GM21786 (cell line): ENCODE measurements at regions not wholly inside any gene's neighbourhood (a gene's known extent, or its start where the extent isn't known, plus 50 kb on each side); places are given as distances from the start of the nearest gene placed in this dataset.
"Not testable (repeated sequence)": the region's sequence is repeated elsewhere in the genome, so short reads cannot be mapped to it uniquely, and the experiment has no call there.

Source experiments
- ATAC-seq: cut with Tn5 transposase; IDR thresholded peaks from one replicate; pipeline ENCODE4 v1.9.1; 2021; ENCODE audit not compliant: unreplicated experiment

DNA sequence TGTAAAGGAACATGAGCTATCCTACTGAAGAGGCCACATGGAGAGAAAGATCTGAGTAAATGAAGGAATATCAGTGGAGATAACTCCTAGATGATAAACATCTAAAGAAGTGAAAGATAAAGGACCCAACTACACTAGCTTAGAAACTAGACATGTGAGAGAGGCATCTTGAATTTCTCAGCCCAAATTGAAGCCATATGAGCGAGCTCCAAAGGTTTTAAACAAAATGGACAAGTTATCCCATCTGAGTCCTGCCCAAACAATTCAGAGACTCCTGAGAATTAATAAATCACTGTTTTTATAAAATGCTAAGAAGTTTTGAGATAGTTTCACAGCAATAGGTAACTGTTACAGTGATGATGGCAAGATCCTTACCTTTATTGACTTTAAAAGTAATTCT is 438.9 kb downstream of the NAV3 start:
- no peak for ATAC-seq

DNA sequence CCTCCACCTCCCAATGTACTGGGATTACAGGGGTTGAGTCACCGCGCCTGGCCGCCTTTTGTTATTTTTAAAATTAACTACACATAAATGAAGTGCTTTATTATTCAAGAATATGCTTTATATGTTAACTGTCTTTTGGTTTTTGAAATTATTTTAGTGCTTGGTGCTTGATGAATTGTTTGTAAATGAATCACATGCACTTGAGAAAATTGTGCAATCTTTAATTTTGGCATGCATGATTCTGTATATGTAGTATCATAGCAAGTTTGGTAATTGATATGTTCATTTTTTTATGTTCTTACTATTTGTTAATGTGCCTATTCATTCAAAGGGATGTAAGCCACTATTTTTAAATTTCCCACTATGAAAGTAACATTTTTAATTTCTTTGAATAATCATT is 440.9 kb downstream of the NAV3 start:
- no peak for ATAC-seq

DNA sequence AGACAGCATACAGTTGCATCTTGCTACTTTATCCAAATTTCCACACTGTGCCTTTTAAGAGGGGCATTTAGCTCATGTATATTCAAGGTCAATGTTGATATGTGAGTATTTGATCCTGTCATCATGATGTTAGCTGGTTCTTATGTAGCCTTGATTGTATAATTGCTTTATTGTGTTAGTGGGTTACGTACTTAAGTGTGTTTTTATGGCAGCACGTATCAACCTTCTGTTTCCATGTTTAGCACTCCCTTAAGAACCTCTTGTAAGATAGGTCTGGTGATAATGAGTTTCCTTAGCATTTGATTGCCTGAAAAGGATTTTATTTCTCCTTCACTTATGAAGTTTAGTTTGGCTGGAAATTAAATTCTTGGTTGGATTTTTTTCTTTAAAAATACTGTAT is 445.2 kb downstream of the NAV3 start:
- ATAC-seq, result no peak

DNA sequence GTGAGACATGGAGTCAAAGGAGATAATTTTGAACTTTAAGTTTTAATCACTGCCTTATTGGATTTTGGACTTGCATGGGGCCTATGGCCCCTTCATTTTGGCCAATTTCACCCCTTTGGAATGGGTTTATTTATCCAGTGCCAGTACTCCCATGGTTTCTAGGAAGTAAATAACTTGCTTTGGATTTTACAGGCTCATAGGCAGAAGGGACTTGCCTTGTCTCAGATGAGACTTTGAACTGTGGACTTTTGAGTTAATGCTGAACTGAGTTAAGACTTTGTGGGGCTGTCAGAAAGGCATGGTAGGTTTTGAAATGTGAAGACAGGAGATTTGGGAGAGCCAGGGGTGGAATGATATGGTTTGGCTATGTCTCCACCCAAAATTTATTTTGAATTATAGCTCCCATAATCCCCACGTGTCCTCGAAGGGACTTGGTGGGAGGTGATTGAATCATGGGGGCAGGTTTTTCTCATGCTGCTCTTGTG is 448.1 kb downstream of the NAV3 start:
- no peak for ATAC-seq

DNA sequence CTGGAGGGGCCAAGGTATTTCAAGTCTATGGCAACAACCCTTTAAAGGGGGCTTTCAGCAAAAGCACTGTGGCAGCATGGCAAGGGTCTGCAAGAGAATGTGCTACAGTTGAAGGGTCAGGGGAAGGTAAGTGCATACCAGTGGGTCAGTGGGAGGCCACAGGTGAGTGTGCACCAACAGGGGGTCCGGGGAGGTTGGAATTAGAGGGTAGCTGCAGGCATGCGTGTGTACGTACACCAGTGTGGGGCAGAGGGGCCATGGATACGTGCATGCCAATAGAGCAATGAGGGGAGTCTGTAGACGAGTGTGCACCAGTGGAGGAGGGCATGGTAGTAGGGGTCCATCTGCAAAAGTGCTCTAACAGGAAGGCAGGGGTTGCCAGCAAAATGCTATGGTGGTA is 448.9 kb downstream of the NAV3 start:
- ATAC-seq, result no peak

DNA sequence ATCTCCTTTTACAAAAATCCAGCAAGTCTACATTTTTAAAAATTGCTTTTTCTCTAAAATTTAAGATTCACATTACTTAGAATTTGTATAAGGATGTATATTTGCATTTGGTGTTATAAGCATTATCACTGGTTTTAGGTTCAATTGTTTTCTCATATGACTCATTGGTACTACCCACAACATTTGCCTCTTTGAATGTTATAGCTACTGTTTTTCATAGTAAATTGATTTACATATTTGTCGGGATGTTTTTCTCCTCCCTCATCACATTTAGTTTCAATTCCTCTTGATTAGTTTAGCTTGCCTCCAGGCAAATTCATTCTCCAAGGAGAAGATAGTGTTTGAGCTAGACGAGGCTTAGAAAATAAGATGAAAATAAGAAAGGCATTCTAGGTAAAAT is 450.4 kb downstream of the NAV3 start:
- not testable (repeated sequence) for ATAC-seq

DNA sequence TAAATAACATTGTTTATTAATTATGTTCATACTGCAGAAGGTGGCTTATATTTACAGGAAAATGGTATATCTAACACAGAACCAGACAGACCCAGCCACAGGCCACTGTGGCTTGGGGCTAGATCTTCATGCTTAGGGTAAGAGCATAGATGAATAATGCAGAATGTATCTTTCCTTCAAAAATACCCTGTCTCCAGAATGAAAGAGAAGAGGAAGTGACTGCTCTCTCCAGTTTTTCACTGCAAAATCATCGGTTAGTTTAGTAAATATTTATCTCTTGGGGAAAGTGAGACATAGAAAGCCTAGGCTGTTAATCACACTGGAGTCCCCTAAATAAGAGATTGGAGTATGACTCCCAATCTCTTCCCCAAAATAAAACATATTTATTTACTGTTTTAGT is 453.7 kb downstream of the NAV3 start:
- no peak for ATAC-seq

DNA sequence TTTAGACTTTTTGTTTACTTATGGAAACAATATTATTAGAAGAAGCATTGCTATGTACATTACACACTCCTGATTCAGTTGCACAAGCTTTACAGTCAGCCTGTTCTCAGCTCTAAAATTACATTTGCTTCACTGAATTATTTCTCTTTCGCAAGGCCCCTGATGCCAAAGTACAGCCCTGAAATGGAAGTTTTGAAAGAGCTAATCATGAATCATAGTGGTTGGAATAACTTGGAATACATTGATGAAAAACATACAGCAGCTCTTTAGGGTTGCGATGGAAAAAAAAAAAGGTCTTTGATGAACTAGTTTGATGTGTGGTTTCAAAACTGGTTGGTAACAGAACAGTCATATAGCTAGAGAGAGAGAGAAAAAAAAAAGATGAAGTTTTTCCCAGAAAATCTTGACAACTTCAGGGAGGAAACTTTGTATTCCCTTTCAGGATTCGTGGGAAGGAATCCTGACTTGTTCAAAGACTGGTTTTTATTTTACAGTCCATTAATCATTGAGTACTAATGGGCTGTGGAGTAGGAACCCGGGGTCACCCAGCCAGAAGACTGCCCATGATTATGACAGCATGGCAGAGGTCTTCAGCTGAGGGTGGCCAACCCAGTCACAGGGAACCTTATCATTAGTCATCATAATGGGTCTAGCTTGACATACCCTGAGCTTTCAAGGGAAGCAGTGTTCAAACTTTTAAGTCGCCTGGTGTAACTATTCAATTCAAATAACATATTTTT is 460.1 kb downstream of the NAV3 start:
- ATAC-seq, result no peak

DNA sequence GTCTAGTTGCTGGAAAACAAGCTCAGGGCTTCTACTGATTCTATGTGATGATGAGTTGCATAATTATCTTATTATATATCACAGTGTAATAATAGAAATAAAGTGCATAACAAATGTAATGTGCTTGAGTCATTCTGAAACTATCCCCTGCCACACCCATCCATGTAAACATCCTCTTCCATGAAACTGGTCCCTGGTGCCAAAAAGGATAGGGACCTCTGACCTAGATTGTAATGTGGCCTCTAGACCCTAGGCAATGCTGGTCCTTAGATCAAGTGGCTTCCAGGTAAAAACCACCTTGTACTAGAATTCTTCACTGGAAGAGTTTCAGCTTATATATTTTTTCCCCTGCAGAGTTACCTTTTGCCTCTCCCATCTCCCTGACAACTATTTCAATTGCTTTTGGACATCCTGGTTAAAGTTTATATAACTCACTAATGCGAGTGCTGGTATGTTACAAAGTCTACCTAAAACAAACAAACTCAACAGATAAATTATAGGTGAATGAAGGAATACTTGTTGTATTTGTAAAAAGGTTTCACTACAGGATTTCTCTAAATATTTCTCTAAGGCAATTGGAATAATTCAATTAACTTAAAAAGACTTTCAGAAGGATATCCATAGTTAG is 462.5 kb downstream of the NAV3 start:
- ATAC-seq, result no peak

DNA sequence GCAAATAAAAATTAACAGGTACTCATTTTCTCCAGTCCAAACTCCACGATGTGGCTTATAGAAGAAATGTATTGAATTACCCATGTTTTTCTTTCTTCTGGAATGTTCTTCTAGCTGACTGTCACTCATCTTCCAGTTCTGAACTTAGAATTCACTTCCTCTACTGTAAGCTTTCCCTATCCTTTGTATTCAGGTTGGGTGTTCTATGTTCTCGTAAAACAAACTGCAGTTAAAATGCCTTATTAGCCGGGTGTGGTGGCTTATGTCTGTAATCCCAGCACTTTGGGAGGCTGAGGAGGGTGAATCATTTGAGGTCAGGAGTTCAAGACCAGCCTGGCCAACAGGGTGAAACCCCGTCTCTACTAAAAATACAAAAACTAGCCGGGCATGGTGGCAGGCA is 470.6 kb downstream of the NAV3 start:
- ATAC-seq, result not testable (repeated sequence)

DNA sequence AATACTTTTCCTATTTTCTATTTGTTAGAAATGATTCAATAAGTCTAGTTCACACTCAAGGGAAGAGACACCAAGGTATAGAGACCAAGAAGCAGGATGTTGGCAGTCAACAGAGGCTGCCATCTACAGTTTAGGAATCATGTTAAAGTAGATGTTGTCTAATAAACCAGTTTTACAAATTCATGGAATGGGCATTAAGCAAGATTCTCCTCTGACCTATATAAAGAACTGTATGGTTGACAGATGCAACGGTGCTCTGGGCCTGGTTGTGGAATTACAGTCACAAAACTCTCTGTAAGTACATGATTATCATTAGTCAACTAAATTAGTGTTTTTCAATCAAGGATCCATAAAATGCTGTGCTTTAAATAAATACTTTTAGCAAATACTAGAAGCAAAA is 475.1 kb downstream of the NAV3 start:
- ATAC-seq, result no peak

DNA sequence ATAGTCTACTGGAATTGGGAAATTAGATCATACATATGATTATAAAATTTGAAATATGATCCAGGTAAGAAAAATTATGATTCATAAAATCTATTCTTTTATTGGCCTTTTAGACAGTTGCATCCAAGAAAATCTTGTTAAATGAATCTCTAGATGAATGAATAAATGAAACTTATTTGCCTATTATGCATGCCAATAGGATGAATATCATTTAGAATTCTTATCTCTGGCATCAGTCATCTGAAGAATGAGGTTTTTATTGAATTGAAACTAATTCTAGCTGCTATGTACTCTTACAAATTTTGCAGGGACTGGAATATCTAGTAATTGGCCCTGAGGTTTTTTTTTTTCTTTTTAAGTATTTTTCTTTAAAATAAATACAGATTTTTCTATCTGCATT is 475.5 kb downstream of the NAV3 start:
- no peak for ATAC-seq

DNA sequence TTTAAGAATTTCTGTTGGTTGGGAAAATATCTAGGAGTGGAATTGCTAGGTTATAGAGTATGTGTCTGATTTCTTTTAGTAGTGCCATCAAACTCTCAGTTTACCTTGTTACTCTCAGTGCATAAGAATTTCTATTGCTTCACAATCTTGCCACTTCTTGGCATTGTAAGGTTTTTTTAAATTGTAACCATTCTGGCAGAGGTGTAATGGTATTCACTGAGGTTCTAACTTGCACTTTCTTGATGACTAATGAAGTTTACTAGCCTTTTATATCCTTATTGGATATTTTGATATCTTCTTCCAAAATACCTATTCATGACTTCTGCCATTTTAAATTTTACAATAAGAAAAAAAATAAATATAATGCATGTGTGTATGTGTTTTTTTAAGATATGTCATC is 478.0 kb downstream of the NAV3 start:
- ATAC-seq, result no peak

DNA sequence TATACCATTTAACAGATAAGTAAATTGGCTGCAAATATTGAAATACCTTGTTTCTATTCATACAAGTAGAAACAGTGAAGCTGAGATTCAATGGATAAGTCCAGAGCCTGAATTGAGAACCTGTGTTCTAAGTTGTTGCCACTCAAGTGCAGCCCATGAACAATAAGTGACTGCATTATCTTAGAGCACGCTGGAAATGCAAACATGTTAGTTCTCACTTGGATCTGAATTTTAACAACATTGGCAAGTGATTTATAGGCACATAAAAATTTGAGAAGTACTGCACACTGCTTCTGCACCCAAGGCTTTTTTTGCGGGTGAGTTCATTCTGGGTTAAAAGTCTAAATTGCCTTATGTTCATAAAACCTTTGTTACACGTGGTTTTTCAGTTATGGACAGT is 484.3 kb downstream of the NAV3 start:
- no peak for ATAC-seq

DNA sequence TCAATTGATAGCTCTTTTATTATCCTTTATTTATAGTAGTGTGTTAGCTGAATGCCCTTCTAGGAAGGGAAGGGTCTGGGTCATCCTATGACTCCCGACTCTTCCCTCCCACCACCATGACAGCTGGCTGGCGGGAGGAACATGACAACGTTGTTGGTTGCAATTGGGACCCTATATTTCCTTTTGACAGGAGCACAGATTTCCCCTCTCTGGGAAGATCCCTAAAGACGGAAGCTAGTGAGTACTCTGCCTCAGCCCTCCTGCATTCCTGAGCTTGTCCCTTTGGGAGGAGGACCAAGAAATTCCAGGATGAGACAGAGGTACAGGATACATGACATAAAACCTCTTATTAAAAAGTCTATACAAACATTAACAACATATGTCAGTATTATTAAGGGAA is 485.4 kb downstream of the NAV3 start:
- no peak for ATAC-seq

DNA sequence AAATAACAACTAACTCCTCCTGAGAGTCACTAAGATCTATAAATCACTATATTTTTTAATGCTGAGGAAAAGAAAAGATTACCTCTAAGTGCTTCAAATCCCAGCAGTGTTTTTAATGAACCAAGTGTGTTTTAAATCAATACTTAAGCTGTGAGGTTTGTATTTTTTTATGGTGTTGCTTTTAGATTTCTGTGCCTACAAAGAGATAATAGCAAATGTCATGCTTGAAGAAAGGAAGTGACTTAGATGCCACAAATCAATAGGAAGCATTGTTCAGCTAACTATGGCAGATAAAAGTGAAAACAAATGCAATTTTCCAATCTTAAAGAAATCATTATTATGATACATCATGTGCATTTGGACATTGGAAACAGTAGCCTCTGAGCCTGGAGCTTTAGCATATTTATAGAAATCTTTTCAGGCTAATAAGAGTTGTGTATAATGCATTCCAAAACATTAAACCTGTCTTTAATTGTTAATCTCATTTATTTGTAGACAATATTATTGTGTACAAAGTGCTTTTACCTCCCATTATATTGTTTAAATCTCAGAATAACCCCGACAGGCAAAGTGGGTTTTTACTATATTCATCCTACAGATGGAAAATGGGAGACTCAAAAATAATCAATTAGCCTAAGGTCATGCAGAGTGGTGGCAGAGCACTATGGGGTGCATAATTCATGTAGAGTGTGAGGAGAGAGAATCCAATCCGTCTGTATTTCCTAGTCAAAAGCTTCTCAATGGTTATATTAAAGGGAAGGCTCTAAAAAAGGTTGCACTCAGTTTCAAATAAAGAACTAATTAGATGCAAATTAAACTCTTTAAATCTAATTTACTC is 486.2 kb downstream of the NAV3 start:
- ATAC-seq, result no peak

DNA sequence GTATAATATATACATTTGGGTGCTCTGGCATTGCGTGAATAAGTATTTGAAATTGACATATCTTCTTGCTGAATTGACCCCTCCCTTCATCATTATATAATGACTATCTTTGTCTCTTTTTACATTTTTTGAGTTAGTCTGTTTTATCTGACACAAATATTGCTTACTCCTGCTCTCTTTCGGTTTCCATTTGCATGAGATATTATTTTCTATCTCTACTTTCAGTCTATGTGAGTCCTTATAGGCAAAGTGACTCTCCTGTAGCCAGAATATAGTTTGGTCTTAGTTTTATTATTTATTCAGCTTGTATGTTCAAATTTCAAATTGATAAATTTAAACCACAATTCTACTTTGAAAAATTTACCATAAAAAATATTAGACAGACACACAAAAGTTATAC is 491.0 kb downstream of the NAV3 start:
- ATAC-seq, result no peak

DNA sequence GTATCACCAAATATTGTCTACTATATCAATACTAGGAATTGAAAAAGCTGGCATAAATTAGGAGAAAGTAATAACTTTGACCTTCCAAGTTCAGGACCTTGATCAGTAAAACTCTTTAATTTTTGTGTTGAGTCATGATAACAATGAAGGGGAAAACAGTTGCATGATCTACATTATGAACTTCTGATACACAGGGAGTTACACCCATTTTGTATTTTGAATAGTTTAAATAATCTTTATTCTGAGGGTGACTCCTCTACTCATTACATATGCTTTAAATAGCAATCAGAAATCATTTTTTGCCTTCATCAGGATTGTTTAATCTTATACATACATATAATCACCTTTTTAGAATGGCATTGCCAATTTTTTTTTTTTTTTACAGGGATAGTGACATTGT is 492.5 kb downstream of the NAV3 start:
- no peak for ATAC-seq

DNA sequence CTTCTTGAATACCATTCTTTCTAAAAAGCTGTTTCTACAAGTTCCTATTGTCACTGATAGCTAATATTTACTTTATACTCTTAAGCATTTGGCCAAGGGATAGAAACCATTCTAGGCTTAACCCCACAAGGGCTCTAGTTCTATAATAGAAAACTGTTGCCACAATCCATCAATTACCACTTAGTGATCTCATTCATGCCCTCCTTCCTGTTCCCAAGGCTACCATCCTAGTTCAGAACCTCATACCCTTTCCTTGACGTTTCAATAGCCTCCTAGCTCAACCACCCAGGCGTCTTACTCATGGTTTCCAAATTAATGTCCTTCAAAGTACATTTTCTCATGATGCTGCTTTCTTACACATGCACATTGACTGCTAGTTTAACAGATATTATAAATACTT is 493.5 kb downstream of the NAV3 start:
- ATAC-seq, result no peak

DNA sequence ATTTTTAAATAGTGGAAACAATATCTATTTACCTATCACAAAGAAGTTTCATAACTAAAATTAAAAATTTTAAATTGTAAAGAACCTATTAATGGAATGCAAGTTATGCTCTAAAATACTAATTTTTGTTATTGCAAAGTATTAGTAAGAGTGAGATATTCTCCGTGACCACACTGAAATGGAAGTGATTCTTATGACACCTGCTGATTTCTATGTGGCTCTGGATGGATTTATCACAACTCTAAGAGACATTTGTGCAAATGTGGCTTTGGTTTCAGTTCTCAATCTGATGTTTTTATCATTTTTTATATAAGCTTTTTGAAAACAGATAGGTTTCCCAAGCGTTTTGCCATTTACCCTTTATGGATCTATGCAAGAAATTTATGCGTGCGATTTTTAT is 497.8 kb downstream of the NAV3 start:
- ATAC-seq, result no peak

DNA sequence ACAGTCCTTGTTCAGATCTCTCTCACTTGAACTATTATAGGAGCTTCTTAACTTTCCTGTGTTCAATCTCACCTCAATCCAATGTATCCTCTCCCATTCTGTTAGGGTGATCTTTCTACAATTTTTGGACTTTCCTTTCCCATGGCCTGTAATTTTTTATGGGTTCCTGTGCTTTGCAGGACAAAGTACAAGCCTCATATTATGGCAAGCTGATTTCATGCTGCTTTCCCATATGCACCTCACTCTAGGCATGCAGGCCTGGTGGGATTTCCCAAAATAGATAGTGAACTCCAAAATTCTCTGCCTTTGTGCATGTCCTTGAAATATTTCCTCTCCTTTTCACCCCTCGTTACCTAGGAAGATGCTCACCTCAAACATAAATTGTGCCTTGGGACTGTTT is 499.4 kb downstream of the NAV3 start:
- no peak for ATAC-seq

DNA sequence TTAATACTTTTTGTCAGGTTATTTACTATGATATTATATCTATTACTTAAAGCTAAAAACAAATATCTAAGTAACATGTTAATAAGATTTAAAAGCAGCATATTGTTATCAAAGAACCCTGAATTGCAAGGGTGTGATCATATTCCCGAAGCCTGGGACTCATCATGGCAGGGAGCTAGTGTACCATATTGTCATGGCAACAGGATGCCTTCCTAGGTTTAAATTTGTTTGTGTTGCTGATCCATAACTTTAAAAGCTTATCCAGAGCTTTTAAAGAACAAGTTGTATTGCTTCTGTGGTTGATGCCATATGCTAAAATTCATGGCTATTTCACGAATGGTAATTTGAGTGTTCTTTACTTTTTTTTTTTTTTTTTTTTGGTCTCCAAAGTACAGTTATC is 500.5 kb downstream of the NAV3 start:
- ATAC-seq, result no peak
